Stomach (tissue), 8 donors: ENCODE measurements at regions not wholly inside any gene's neighbourhood (a gene's known extent, or its start where the extent isn't known, plus 50 kb on each side); places are given as distances from the start of the nearest gene placed in this dataset.
"Not testable (repeated sequence)": the region's sequence is repeated elsewhere in the genome, so short reads cannot be mapped to it uniquely, and the experiment has no call there.

Experiments
- DNase-seq, 2 donors: peaks; one replicate each; pipeline versions ENCODE4 v3.0.0 to v3.0.0-alpha.2; 2013 to 2019
- H3K27ac ChIP-seq, 5 donors: fragments of 200-600 bp in 4 of 5; sonication (generic) in 4 of 5; one replicate each; pipeline ENCODE4 v1.5.1; 2013 to 2019; ENCODE audit warnings: mild to moderate bottlenecking in 1 of 5, moderate library complexity in 1 of 5
- H3K27me3 ChIP-seq, 3 donors: fragments of 200-600 bp; sonication (generic); one replicate each; pipeline ENCODE4 v1.5.1; 2017 to 2019; ENCODE audit warnings: mixed run types in 1 of 3
- H3K36me3 ChIP-seq, 4 donors: fragments of 200-600 bp; sonication (generic); 1 replicate in 3 of 4; 2 replicates in 1 of 4; pipeline ENCODE4 v1.5.1; 2016 to 2019
- H3K4me1 ChIP-seq, 4 donors: fragments of 200-600 bp; sonication (generic); one replicate each; pipeline ENCODE4 v1.5.1; 2016 to 2019
- H3K4me3 ChIP-seq, 4 donors: fragments of 200-600 bp; sonication (generic) in 3 of 4; one replicate each; pipeline ENCODE4 v1.5.1; 2016 to 2019; ENCODE audit warnings: mild to moderate bottlenecking in 1 of 4
- H3K9me3 ChIP-seq, 4 donors: fragments of 200-600 bp; sonication (generic); one replicate each; pipeline ENCODE4 v1.5.1; 2016 to 2019
- EP300 ChIP-seq: sonication (generic); formaldehyde crosslinking; IDR thresholded peaks from one replicate; pipeline ENCODE4 v1.6.1; 2017; ENCODE audit warnings: antibody characterized with exemption
- POLR2A ChIP-seq, 4 donors: fragments of 450-650 bp; IDR thresholded peaks; one replicate each; pipeline ENCODE4 v1.6.1; 2016; ENCODE audit warnings: antibody characterized with exemption in 4 of 4, control low read depth in 2 of 4, mild to moderate bottlenecking in 1 of 4, moderate library complexity in 1 of 4
- POLR2AphosphoS5 ChIP-seq, 3 donors: sonication (generic); formaldehyde crosslinking; IDR thresholded peaks; one replicate each; pipeline ENCODE4 v1.6.1; 2016; ENCODE audit warnings: antibody characterized with exemption in 3 of 3
- WGBS, 5 donors: extraction: QIAGEN DNeasy Blood & Tissue Kit in 3 of 5; methylation state at CpG; one replicate each; pipeline versions ENCODE4 v1.1.5 to v1.1.7; 2013 to 2018; 5-methylcytosine and 5-hydroxymethylcytosine counted together
- intact Hi-C: fragments of 100-400 bp; cut with DNase I; formaldehyde crosslinking; loops from one replicate; pipeline ENCODE4 v1.15.1; 2023; ENCODE audit warnings: low total_unique reads
- small RNA-seq, 4 donors: library from RNA; depleted of rRNA; stranded (forward); fragments of <200 nt; gene quantifications; one replicate each; pipeline ENCODE3, GENCODE V24; 2016
- TF ChIP-seq, protein P1 (sequence below), 7 experiments: fragments of 450-650 bp in 4 of 7; fragments of 200-600 bp in 3 of 7; sonication (generic) in 3 of 7; IDR thresholded peaks; one replicate each; pipeline ENCODE4 v1.5.1; 2016 to 2019; ENCODE audit warnings: antibody characterized with exemption in 7 of 7, control low read depth in 2 of 7, mild to moderate bottlenecking in 1 of 7
- donor health status: healthy with polysubstance abuse.
- donor health status: Bipolar disorder and iron deficiency.
- donor health status: healthy.

DNA sequence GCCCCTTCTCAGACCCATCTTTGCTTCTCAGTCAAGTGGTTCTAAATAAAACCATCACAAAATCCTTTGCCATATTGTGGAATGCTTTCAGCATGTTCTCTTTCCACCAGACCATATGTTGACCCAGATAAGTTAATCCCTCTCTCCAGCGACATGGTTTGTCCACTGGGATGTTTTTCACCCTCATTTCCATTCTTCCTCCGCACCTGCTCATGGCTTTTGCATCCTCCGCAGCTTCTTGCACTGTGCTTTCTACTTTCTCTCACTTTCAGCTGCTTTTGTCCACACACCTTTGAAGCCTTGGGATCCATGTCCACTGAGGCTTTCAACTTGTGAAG lies 52.3 kb upstream of the WAC start:
- 73 to 88% (median 83%) methylated on average over 3 of the region's 3 CpGs for WGBS, 5 donors

DNA sequence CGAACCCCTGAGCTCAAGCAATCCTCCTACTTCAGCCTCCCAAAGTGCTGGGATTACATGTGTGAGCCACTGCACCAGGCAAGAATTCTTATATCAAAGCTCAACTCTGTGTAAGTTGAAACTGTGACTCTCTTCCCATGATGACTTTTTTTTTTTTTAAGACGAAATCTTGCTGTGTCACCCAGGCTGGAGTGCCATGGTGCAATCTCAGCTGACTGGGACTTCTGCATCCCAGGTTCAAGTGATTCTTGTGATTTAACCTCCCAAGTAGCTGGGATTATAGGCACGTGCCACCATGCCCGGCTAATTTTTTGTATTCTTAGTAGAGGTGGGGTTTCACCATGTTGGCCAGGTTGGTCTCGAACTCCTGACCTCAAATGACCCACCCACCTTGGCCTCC lies 51.6 kb upstream of the WAC start:
- DNase-seq, H3K4me1 ChIP-seq, H3K9me3 ChIP-seq, H3K27me3 ChIP-seq, intact Hi-C loops, H3K27ac ChIP-seq, H3K4me3 ChIP-seq, H3K36me3 ChIP-seq: not testable (repeated sequence)
- WGBS, 5 donors = 71 to 92% (median 88%) methylated on average over 5 of the region's 5 CpGs

More for the DNA sequence above, 52.3 kb upstream of the WAC start:
- Histone ChIP-seq H3K4me1 (no peaks in the 10 kb centered on the region), H3K27ac (no peak overlapping the region), H3K36me3 (no peaks in the 10 kb centered on the region), H3K4me3 (no peak overlapping the region), H3K9me3 (peaks cover 0 to 5% (median 0%) of the 10 kb centered on the region in 4 donors), H3K27me3 (no peaks in the 10 kb centered on the region)
- TF ChIP-seq, protein P1, sequence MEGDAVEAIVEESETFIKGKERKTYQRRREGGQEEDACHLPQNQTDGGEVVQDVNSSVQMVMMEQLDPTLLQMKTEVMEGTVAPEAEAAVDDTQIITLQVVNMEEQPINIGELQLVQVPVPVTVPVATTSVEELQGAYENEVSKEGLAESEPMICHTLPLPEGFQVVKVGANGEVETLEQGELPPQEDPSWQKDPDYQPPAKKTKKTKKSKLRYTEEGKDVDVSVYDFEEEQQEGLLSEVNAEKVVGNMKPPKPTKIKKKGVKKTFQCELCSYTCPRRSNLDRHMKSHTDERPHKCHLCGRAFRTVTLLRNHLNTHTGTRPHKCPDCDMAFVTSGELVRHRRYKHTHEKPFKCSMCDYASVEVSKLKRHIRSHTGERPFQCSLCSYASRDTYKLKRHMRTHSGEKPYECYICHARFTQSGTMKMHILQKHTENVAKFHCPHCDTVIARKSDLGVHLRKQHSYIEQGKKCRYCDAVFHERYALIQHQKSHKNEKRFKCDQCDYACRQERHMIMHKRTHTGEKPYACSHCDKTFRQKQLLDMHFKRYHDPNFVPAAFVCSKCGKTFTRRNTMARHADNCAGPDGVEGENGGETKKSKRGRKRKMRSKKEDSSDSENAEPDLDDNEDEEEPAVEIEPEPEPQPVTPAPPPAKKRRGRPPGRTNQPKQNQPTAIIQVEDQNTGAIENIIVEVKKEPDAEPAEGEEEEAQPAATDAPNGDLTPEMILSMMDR (IDR thresholded peaks at IDR 0.05) = no peak
- TF ChIP-seq EP300 (no peak), POLR2A (IDR thresholded peaks at IDR 0.05) (no peak), POLR2AphosphoS5 (IDR thresholded peaks at IDR 0.05) (no peak)
- DNase-seq = no peak
- intact Hi-C loops = no loop called here

DNA sequence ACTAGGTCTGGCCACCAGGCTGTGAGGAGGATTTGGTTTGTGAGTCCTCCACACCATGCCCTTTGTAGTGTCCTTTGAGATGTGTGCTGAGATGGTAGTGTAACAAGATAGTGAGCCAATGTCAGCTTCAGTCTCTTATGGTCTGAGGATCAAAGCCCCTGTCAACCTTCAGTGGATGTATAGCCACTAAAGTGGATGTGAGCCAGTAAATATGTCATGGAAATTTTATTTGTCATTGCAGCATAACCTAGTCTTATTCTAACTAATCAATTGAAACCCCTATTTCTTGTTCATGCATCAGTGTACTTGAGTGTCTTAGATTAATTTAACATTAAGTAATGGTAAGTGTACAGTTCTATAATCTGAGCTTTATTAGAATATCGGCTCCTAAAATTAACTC lies 51.0 kb upstream of the WAC start:
- H3K27ac ChIP-seq = no peak overlapping the region

More for the DNA sequence above, 51.0 kb upstream of the WAC start:
- H3K4me3 ChIP-seq = no peak overlapping the region
- no peaks in the 10 kb centered on the region for H3K36me3 ChIP-seq
- no peaks in the 10 kb centered on the region for H3K4me1 ChIP-seq
- TF ChIP-seq, protein P1 (IDR thresholded peaks at IDR 0.05) = no peak
- TF ChIP-seq EP300 = no peak
- no peak for TF ChIP-seq POLR2AphosphoS5 (IDR thresholded peaks at IDR 0.05)
- no peak for TF ChIP-seq POLR2A (IDR thresholded peaks at IDR 0.05)
- no peaks in the 10 kb centered on the region for H3K27me3 ChIP-seq
- intact Hi-C loops = no loop called here
- H3K9me3 ChIP-seq = peaks cover 0 to 5% (median 0%) of the 10 kb centered on the region in 4 donors
- DNase-seq = no peak
- 92 to 100% (median 100%) methylated on average over 1 of the region's 1 CpG for WGBS, 5 donors

Small RNA genes lying in the stretch of these regions (small RNA-seq; reads per million reads assigned to genes)
- gene RF00012 = 0 reads per million in 4 donors
